Prostate gland (tissue), 2 donors: ENCODE measurements at regions not wholly inside any gene's neighbourhood (a gene's known extent, or its start where the extent isn't known, plus 50 kb on each side); places are given as distances from the start of the nearest gene placed in this dataset.

ENCODE experiments used
- CTCF ChIP-seq, 4 experiments: fragments of 200-600 bp in 2 of 4; fragments of 450-650 bp in 2 of 4; sonication (generic) in 2 of 4; IDR thresholded peaks; 1 replicate in 3 of 4; 2 replicates in 1 of 4; pipeline ENCODE4 v1.5.1; 2016 to 2019; ENCODE audit warnings: antibody characterized with exemption in 4 of 4, mild to moderate bottlenecking in 2 of 4, moderate library complexity in 2 of 4
- POLR2A ChIP-seq: fragments of 450-650 bp; IDR thresholded peaks from one replicate; pipeline ENCODE4 v1.6.1; 2016; ENCODE audit warnings: antibody characterized with exemption, mild to moderate bottlenecking
- POLR2AphosphoS5 ChIP-seq: sonication (generic); formaldehyde crosslinking; IDR thresholded peaks from one replicate; pipeline ENCODE4 v1.6.1; 2017; ENCODE audit warnings: antibody characterized with exemption

GRCh38 chr1:60960891-60961461 lies 121.4 kb upstream of the NFIA start:
- TF ChIP-seq POLR2A (no peak), CTCF (IDR thresholded peaks at IDR 0.05) (no peak), POLR2AphosphoS5 (no peak)
